HG02678 (cell line): ENCODE measurements at regions not wholly inside any gene's neighbourhood (a gene's known extent, or its start where the extent isn't known, plus 50 kb on each side); places are given as distances from the start of the nearest gene placed in this dataset.
"Not testable (repeated sequence)": the region's sequence is repeated elsewhere in the genome, so short reads cannot be mapped to it uniquely, and the experiment has no call there.

Experiments
- ATAC-seq: cut with Tn5 transposase; IDR thresholded peaks from one replicate; pipeline ENCODE4 v1.9.1; 2021; ENCODE audit warnings: mild to moderate bottlenecking, moderate library complexity; ENCODE audit not compliant: unreplicated experiment

- no peak for ATAC-seq
Measured at GRCh38 chr5:17951392-17952169, 317.3 kb downstream of the TAF11L14 start.

GRCh38 chr5:17952231-17952630 is 318.0 kb downstream of the TAF11L14 start:
- ATAC-seq, result no peak

- no peak for ATAC-seq
Measured at GRCh38 chr5:17964067-17964466, 329.8 kb downstream of the TAF11L14 start.

GRCh38 chr5:17966640-17967402 is 332.6 kb downstream of the TAF11L14 start:
- no peak for ATAC-seq

- ATAC-seq, result no peak
Measured at GRCh38 chr5:17976404-17976803, 342.1 kb downstream of the TAF11L14 start.

- ATAC-seq, result no peak
Measured at GRCh38 chr5:17978954-17979353, 344.7 kb downstream of the TAF11L14 start.

- ATAC-seq, result not testable (repeated sequence)
Measured at GRCh38 chr5:17982626-17983025, 348.4 kb downstream of the TAF11L14 start.

- ATAC-seq, result no peak
Measured at GRCh38 chr5:17989036-17989435, 354.8 kb downstream of the TAF11L14 start.

- no peak for ATAC-seq
Measured at GRCh38 chr5:17989567-17990563, 355.6 kb downstream of the TAF11L14 start.

GRCh38 chr5:17991775-17992174 is 357.5 kb downstream of the TAF11L14 start:
- ATAC-seq, result no peak

- no peak for ATAC-seq
Measured at GRCh38 chr5:17992291-17992690, 358.0 kb downstream of the TAF11L14 start.

- no peak for ATAC-seq
Measured at GRCh38 chr5:17995997-17996396, 361.7 kb downstream of the TAF11L14 start.

- no peak for ATAC-seq
Measured at GRCh38 chr5:17999858-18000257, 365.6 kb downstream of the TAF11L14 start.

- ATAC-seq, result no peak
Measured at GRCh38 chr5:18000744-18001143, 366.5 kb downstream of the TAF11L14 start.

- ATAC-seq, result no peak
Measured at GRCh38 chr5:18003312-18003711, 369.1 kb downstream of the TAF11L14 start.

- ATAC-seq, result no peak
Measured at GRCh38 chr5:18003784-18004183, 369.5 kb downstream of the TAF11L14 start.

- not testable (repeated sequence) for ATAC-seq
Measured at GRCh38 chr5:18006235-18006634, 372.0 kb downstream of the TAF11L14 start.

GRCh38 chr5:18008940-18009339 is 374.7 kb downstream of the TAF11L14 start:
- no peak for ATAC-seq

GRCh38 chr5:18010053-18010452 is 375.8 kb downstream of the TAF11L14 start:
- ATAC-seq, result no peak

GRCh38 chr5:18018472-18018871 is 384.2 kb downstream of the TAF11L14 start:
- no peak for ATAC-seq

- ATAC-seq, result no peak
Measured at GRCh38 chr5:18023275-18023674, 389.0 kb downstream of the TAF11L14 start.
